GM10266 (cell line): ENCODE measurements at regions not wholly inside any gene's neighbourhood (a gene's known extent, or its start where the extent isn't known, plus 50 kb on each side); places are given as distances from the start of the nearest gene placed in this dataset.

Experiments used
- DNase-seq: peaks from one replicate; pipeline ENCODE4 v3.0.0; 2012; ENCODE audit errors: extremely low spot score
- TF ChIP-seq, protein P1 (sequence below): IDR thresholded peaks from 2 replicates; pipeline ENCODE4 v1.5.1; 2012; ENCODE audit warnings: mild to moderate bottlenecking, low read depth; ENCODE audit not compliant: control insufficient read depth, insufficient read depth; ENCODE audit errors: missing control alignments

DNA sequence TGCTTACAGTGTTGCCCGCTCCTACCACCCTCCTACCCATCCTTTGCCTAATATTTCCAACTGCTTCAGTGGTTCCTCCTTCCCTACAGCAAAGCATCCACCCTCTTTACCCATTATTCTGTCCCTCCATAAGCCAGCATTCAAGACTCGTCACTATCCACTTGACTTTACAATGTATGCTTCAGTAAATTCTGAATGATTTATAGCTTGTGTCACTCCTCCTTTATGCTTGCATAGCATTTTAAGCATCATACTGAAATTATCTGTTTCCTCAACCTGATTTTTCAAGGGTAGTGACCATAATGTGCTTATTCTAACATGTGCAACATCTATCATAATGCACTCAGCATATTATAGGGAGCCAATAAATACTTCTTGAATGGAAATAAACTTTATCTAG lies 365.5 kb downstream of the RAB28 start:
- TF ChIP-seq, protein P1, sequence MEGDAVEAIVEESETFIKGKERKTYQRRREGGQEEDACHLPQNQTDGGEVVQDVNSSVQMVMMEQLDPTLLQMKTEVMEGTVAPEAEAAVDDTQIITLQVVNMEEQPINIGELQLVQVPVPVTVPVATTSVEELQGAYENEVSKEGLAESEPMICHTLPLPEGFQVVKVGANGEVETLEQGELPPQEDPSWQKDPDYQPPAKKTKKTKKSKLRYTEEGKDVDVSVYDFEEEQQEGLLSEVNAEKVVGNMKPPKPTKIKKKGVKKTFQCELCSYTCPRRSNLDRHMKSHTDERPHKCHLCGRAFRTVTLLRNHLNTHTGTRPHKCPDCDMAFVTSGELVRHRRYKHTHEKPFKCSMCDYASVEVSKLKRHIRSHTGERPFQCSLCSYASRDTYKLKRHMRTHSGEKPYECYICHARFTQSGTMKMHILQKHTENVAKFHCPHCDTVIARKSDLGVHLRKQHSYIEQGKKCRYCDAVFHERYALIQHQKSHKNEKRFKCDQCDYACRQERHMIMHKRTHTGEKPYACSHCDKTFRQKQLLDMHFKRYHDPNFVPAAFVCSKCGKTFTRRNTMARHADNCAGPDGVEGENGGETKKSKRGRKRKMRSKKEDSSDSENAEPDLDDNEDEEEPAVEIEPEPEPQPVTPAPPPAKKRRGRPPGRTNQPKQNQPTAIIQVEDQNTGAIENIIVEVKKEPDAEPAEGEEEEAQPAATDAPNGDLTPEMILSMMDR, result no peak
- DNase-seq, result no peak

DNA sequence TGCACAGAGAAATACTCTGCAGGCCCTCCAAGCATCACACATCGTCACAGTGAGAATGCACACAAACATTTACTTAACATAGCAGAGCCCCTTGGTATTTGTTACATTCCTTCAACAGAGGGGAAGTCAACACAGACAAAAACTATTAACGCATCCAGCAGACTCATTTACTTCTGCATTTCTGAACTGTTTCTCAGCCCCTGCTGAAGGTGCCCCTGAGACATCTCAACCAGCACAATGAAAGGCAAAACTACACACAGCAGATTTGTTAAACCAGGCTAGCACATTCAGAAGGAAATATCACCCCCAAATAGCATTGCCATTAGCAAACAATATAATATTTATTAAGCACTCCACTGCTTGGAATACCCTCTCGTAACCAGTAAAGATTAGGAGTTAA lies 367.0 kb downstream of the RAB28 start:
- TF ChIP-seq, protein P1, result no peak
- DNase-seq, result no peak

DNA sequence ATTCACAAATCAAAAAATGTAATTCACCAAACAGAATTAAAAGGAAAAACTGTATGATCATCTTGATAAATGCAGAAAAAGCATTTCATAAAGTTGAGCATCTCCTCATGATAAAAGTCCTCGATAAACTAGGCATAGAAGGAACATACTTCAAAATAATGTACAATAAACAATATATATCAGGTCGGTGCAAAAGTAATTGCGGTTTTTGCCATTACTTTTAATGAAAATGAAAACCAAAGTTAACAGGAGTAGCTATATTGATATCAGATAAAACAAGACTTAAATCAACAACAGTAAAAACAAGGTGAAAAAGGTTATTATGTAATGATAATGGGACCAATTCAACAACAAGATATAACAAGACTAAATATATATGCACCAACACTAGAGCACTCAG lies 372.1 kb downstream of the RAB28 start:
- TF ChIP-seq, protein P1, result no peak
- DNase-seq, result no peak

DNA sequence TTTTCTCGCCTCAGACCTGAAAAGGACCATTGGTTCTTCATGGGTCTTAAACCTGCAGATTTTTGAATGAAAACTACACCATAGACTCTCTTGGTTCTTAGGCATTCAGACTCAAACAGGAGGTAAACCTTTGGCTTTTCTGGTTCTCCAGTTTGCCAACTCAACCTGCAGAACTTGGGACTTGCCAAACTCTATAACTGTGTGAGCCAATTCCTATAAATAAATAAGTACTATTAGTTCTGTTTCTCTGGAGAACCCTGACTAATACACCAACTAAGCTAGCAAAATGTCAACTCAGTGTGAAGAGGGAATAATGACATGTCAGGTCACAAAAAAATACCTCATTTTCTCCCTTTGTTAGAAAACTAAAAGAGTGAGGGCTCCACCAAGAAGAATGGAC lies 374.6 kb downstream of the RAB28 start:
- no peak for DNase-seq
- TF ChIP-seq, protein P1, result no peak

DNA sequence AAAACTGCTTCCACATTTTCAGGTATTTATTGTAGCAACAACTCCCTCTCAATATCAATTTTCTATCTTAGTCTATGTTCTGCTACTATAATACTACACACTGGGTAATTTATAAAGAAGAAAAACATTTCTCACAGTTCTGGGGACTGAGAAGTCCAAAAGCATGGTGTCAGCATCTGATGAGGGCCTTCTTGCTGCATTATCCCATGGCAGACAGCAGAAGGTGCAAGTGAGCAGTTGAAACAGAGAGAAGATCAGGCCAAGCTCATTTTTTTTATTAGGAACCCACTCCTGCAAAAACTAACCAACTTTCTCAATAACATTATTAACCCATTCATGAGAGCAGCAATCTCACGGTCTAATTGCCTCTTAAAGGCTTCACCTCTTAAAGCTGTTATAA lies 376.0 kb downstream of the RAB28 start:
- TF ChIP-seq, protein P1, result no peak
- no peak for DNase-seq

DNA sequence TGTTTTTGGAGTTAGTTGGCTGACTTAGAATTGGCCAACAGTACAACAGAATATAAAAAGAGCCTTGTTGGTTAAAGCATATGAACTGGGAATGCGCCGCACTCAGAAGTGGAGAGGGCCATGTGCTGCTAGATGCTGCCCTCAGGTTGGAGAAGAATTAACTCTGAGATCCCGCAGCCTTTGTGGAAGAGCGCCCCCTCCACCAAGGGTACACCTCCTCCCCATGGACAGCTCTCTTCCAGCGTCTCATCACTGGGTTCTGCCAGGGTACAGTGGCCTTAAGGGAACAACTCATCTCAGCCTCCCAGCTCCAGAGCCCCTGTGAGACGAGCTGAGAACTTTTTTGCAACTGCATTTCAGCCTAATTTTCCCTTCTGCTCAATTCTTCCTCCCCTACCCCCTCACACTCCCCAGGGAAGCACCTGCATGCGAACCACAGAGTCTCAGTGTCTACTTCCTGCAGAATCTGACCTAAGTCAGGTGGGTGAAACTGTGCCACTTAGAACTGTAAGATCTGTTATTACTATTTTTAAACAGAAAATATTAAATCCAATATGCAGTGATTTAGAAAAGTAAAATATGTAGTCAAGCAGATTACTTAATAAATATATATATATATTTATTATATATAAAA lies 380.6 kb downstream of the RAB28 start:
- DNase-seq, result no peak

DNA sequence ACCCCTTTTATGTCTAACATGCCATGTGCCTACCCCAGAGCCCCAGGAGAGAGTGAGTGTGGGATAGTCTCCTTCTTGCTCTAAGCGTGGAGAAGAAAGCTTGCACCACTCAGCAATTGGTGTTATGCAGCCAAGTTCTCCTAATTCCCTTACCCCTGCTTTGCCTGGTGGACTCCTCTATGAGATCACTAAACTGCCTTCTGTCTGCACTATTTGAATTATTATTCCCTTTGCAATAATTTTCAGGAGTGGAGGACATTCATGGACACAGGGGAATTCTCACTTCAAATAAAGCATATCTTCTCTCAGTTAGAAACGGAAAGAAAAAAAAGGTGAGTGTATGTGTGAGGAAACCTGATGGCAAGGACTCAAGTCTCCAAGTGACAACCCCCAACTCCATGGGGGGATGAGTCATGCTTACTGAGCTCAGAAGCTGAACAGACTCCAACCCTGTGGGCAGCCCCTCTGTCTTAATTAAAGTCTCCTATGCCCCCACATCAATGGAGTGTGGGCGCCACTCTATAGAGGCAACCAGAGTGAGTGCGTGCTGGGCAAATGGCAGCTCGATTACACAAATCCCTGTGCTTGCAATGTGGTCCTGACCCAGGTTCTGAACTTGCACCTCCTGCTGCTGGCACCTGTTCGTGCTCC lies 381.9 kb downstream of the RAB28 start:
- TF ChIP-seq, protein P1, result no peak
- no peak for DNase-seq

More for the DNA sequence above, 380.6 kb downstream of the RAB28 start:
- TF ChIP-seq, protein P1, result no peak
